LNCAP (cell line): ENCODE measurements at regions not wholly inside any gene's neighbourhood (a gene's known extent, or its start where the extent isn't known, plus 50 kb on each side); places are given as distances from the start of the nearest gene placed in this dataset.

Source experiments
- CTCF ChIP-seq: fragments of 450-650 bp; IDR thresholded peaks from 2 replicates; pipeline ENCODE4 v1.5.1; 2017; ENCODE audit warnings: mild to moderate bottlenecking

- no peak for TF ChIP-seq CTCF
Observed at GRCh38 chr10:3468919-3469638, 296.5 kb upstream of the PITRM1 start.

GRCh38 chr10:3467052-3467951 is 294.7 kb upstream of the PITRM1 start:
- no peak for TF ChIP-seq CTCF

- no peak for TF ChIP-seq CTCF
Observed at GRCh38 chr10:3465406-3465891, 292.9 kb upstream of the PITRM1 start.

GRCh38 chr10:3464760-3465405 is 292.3 kb upstream of the PITRM1 start:
- no peak for TF ChIP-seq CTCF

- TF ChIP-seq CTCF = no peak
Observed at GRCh38 chr10:3460420-3461128, 288.0 kb upstream of the PITRM1 start.

GRCh38 chr10:3455385-3456334 is 283.1 kb upstream of the PITRM1 start:
- no peak for TF ChIP-seq CTCF
